Common myeloid progenitor, CD34-positive (primary cell): ENCODE measurements at regions not wholly inside any gene's neighbourhood (a gene's known extent, or its start where the extent isn't known, plus 50 kb on each side); places are given as distances from the start of the nearest gene placed in this dataset.

Experiments
- CTCF ChIA-PET: fragments of 350-600 bp; sonication (Branson Sonifier 250); formaldehyde crosslinking; loops from one replicate; lab custom pipeline; 2021; ENCODE audit warnings: antibody characterized with exemption; lab: Charles Lee
- POLR2A ChIA-PET: fragments of 350-600 bp; sonication (Branson Sonifier 250); formaldehyde crosslinking; loops from one replicate; lab custom pipeline; 2021; ENCODE audit warnings: antibody characterized with exemption; lab: Charles Lee
- DNase-seq, 3 donors: peaks; one replicate each; pipeline versions ENCODE4 v3.0.0 to v3.0.0-alpha.2; 2013
- H3K27ac ChIP-seq, 2 experiments: 1 replicate in 1 of 2; 2 replicates in 1 of 2; pipeline ENCODE4 v1.7.0; 2013; ENCODE audit warnings: inconsistent platforms in 2 of 2, low read length in 2 of 2, mild to moderate bottlenecking in 2 of 2, low read depth in 1 of 2, moderate library complexity in 1 of 2; ENCODE audit not compliant: severe bottlenecking in 2 of 2, insufficient read depth in 1 of 2, poor library complexity in 1 of 2
- H3K27me3 ChIP-seq, 5 experiments: replicated peaks in 2 of 5; 1 replicate in 3 of 5; 2 replicates in 2 of 5; pipeline versions ENCODE4 v1.6.1 to v1.7.0; 2013; ENCODE audit warnings: low read length in 4 of 5, mild to moderate bottlenecking in 2 of 5, moderate library complexity in 2 of 5, inconsistent platforms in 1 of 5; ENCODE audit not compliant: insufficient read depth in 5 of 5, control insufficient read depth in 4 of 5
- H3K36me3 ChIP-seq, 4 experiments: 1 replicate in 2 of 4; 2 replicates in 2 of 4; pipeline versions ENCODE4 v1.6.1 to v1.7.0; 2013; ENCODE audit warnings: low read length in 3 of 4, control low read depth in 1 of 4, mild to moderate bottlenecking in 1 of 4; ENCODE audit not compliant: control insufficient read depth in 4 of 4, insufficient read depth in 4 of 4
- H3K4me1 ChIP-seq, 4 experiments: 1 replicate in 3 of 4; 2 replicates in 1 of 4; pipeline versions ENCODE4 v1.6.1 to v1.7.1; 2013; ENCODE audit warnings: low read length in 3 of 4, mild to moderate bottlenecking in 3 of 4, control low read depth in 1 of 4, inconsistent platforms in 1 of 4, moderate library complexity in 1 of 4; ENCODE audit not compliant: control insufficient read depth in 4 of 4, insufficient read depth in 4 of 4; ENCODE audit errors: control extremely low read depth in 1 of 4
- H3K4me3 ChIP-seq, 7 experiments: 1 replicate in 4 of 7; 2 replicates in 3 of 7; pipeline versions ENCODE4 v1.5.1 to v1.7.0; 2013; ENCODE audit warnings: mild to moderate bottlenecking in 7 of 7, low read length in 6 of 7, moderate library complexity in 6 of 7, inconsistent platforms in 2 of 7, low read depth in 2 of 7, control low read depth in 1 of 7; ENCODE audit not compliant: insufficient read depth in 4 of 7, control insufficient read depth in 1 of 7; ENCODE audit errors: extremely low read depth in 1 of 7
- H3K9me3 ChIP-seq, 5 experiments: 1 replicate in 4 of 5; 2 replicates in 1 of 5; pipeline versions ENCODE4 v1.6.1 to v1.7.1; 2013; ENCODE audit warnings: low read length in 4 of 5, mild to moderate bottlenecking in 2 of 5, inconsistent platforms in 1 of 5, low read depth in 1 of 5, moderate library complexity in 1 of 5; ENCODE audit not compliant: control insufficient read depth in 4 of 5, insufficient read depth in 2 of 5; ENCODE audit errors: control extremely low read depth in 1 of 5
- WGBS: methylation state at CpG from one replicate; pipeline ENCODE4 v1.1.5; 2013; ENCODE audit not compliant: insufficient coverage; 5-methylcytosine and 5-hydroxymethylcytosine counted together

DNA sequence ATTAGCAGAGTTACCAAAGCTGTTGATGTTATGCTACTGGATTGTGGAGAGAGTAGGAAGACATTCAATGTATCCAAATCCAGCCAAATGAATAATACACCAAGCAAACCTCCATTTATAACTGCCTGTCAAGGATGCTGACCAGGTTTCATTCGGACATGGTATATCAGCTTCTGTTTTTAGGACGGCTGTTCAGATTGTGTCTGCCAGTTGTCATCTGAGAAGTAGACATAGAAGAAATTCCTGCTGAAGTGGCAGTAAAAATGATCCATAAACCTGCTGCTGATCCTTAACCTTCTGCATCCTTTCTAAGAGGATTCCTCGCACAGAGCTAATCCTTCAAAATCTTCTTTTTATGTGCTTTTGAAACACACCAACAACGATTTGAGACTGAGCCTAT lies 663.6 kb upstream of the PLXNA2 start:
- POLR2A ChIA-PET, result no interaction called here
- 100% methylated on average over 3 of the region's 4 CpGs for WGBS
- Histone ChIP-seq H3K27ac (no peak overlapping the region), H3K4me1 (no peaks in the 10 kb centered on the region), H3K9me3 (peaks cover 0 to 5% (median 0%) of the 10 kb centered on the region in 5 experiments), H3K27me3 (peaks cover 0 to 2% (median 0%) of the 10 kb centered on the region in 5 experiments), H3K36me3 (no peaks in the 10 kb centered on the region), H3K4me3 (no peak overlapping the region)
- CTCF ChIA-PET, result no interaction called here
- DNase-seq, result no peak

DNA sequence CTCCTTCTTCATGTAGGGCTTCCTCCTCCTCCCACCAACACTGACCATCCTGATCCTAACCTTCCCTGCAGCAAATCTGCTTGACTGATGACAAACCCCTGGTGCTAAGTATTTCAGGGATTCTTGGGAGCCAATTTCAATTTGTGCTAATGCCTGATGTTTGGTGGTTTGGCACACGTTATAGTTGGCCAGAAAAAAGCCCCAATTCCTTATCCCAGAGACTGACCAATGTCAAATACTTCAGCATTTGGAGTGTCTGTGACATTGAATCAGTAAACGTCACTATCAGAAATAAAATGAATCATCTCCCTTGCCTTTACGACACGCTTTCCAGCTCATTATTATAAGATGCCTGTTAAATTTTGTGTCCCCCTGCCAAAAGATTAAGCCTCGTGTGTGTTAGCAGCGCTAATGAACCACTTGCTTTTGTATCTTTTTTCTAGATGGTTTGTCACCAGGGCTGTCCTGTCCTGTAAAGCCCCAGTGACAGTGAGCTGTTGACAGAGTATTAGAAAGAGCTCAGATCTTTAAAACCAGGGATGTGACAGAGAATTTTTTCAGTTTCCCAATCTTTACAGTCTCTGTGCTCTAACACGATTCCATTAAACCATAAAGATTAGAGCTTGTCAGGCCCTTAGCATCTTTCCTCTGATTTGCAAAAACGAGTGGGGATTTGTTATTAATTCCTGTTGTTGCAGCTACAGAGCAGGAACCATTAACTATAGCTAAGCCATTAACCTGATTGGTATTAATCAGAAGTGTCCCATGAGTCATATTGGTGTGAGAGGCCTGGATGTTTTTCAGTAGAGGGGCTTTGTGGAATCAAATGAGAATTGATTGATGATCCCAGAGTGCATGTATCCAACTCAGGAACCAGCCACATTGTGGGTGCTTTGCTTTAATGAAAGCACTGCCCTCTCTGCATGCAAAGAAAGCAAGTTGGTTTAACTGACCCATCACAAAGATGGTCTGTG lies 665.1 kb upstream of the PLXNA2 start:
- no peaks in the 10 kb centered on the region for H3K4me1 ChIP-seq
- DNase-seq, result no peak
- H3K27ac ChIP-seq, result no peak overlapping the region
- peaks cover 0 to 11% (median 0%) of the 10 kb centered on the region in 5 experiments for H3K9me3 ChIP-seq
- POLR2A ChIA-PET, result no interaction called here
- H3K4me3 ChIP-seq, result no peak overlapping the region
- CTCF ChIA-PET, result interaction anchor here (0.8 kb wide), 1 partner anchor 22 kb away, joined by 3 read pairs; no protein-coding TSS in a partner anchor
- 84% methylated on average over 6 of the region's 8 CpGs for WGBS
- H3K27me3 ChIP-seq, result peaks cover 0 to 2% (median 0%) of the 10 kb centered on the region in 5 experiments
- H3K36me3 ChIP-seq, result no peaks in the 10 kb centered on the region

DNA sequence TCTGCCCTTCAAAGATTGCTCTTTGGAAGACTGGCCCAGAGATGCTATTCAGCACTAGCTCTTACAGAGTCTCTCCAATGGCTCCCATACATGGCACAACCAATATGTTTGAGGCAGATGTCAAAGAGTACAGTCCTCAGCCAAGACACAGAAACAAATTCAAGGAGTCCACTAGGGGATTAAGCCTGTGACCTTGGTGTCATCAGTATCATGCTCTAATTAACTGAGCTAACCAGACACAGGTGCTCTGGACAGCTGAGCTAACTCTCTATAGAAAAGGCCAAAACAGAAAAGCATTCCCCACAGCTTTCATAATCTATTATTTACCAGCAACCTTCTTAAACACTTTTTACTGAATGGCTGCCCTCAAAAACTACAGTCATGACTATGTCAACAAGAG lies 666.0 kb upstream of the PLXNA2 start:
- Histone ChIP-seq H3K27me3 (peaks cover 0 to 2% (median 0%) of the 10 kb centered on the region in 5 experiments), H3K4me1 (no peaks in the 10 kb centered on the region), H3K27ac (no peak overlapping the region), H3K9me3 (peaks cover 0 to 11% (median 0%) of the 10 kb centered on the region in 5 experiments), H3K4me3 (no peak overlapping the region), H3K36me3 (no peaks in the 10 kb centered on the region)
- DNase-seq, result no peak
- POLR2A ChIA-PET, result no interaction called here
- CTCF ChIA-PET, result interaction anchor here (0.6 kb wide), 1 partner anchor 175 kb away, joined by 3 read pairs; no protein-coding TSS in a partner anchor

DNA sequence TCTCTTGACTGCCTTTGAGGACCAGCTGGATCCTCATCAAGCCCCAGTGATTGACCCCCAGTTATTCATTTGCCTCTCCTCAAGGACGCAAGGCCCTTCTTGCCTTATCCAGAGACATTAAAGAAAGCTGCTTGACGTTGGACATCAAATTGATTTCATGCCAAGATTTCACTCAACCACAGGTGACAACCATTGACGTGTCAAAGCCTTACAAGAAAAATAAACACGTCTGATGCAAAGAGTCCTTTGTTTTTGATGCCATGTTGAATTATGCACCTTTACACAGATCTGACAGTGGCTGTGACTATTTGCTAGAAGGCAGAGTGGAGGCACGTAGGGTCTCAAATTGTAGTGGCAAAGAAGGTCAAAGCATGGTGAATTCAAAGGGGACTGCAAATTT lies 666.2 kb upstream of the CAMK1G start:
- POLR2A ChIA-PET, result no interaction called here

DNA sequence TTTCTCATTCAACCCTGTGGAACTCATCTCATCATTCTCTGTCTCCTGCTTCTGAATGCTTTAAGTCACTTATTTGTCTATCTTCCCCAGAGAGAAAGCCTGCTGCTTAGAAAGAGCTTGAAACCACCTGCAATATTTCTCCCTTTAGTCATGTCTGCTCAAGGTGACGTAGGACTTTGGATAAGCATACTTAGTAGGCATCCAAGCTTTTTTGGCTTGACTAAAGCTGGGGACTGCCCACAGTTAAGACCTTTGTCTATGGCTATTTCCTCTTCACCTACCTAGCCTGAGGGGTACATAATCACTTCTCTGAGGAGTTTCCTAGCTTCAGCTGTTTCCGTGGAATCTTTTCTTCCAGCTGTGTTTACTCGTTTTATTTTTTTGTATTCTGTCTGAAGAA lies 665.8 kb upstream of the CAMK1G start:
- Histone ChIP-seq H3K36me3 (no peaks in the 10 kb centered on the region), H3K27ac (no peak overlapping the region), H3K4me1 (no peaks in the 10 kb centered on the region), H3K4me3 (no peak overlapping the region), H3K9me3 (peaks cover 0 to 5% (median 0%) of the 10 kb centered on the region in 5 experiments), H3K27me3 (peaks cover 0 to 2% (median 0%) of the 10 kb centered on the region in 5 experiments)
- CTCF ChIA-PET, result no interaction called here
- no peak for DNase-seq
- 94% methylated on average over 1 of the region's 3 CpGs for WGBS
- POLR2A ChIA-PET, result no interaction called here

More for the DNA sequence above, 666.2 kb upstream of the CAMK1G start:
- H3K4me1 ChIP-seq, result no peaks in the 10 kb centered on the region
- peaks cover 0 to 10% (median 0%) of the 10 kb centered on the region in 5 experiments for H3K9me3 ChIP-seq
- WGBS, result 75% methylated on average over 5 of the region's 5 CpGs
- CTCF ChIA-PET, result interaction anchor here (1.4 kb wide), 1 partner anchor 124 kb away, joined by 4 read pairs; no protein-coding TSS in a partner anchor
- peaks cover 0 to 2% (median 0%) of the 10 kb centered on the region in 5 experiments for H3K27me3 ChIP-seq
- no peak overlapping the region for H3K27ac ChIP-seq
- no peak overlapping the region for H3K4me3 ChIP-seq
- H3K36me3 ChIP-seq, result no peaks in the 10 kb centered on the region
- no peak for DNase-seq

DNA sequence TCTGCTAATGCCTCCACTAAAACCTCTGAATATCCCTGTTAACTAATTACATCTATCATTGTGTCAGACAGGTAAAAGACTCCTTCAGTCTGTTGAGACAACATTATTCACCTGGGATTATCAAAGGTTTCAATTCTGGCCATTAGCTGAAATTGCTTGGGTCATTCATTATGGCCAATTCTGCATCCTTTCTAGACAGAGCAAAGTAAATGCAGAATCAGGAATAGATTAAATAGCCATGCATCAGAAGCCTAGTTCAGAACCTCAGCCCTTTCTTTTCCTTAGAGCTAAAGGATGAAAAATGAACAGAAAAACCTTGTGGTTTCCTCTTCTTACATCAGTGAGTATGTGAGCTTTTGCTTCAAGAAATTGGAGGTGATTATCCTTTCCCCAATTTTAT lies 665.4 kb upstream of the CAMK1G start:
- peaks cover 0 to 2% (median 0%) of the 10 kb centered on the region in 5 experiments for H3K9me3 ChIP-seq
- H3K36me3 ChIP-seq, result no peaks in the 10 kb centered on the region
- no peak overlapping the region for H3K27ac ChIP-seq
- H3K4me3 ChIP-seq, result no peak overlapping the region
- H3K4me1 ChIP-seq, result no peaks in the 10 kb centered on the region
- POLR2A ChIA-PET, result no interaction called here
- CTCF ChIA-PET, result no interaction called here
- no peak for DNase-seq
- peaks cover 0 to 2% (median 0%) of the 10 kb centered on the region in 5 experiments for H3K27me3 ChIP-seq

DNA sequence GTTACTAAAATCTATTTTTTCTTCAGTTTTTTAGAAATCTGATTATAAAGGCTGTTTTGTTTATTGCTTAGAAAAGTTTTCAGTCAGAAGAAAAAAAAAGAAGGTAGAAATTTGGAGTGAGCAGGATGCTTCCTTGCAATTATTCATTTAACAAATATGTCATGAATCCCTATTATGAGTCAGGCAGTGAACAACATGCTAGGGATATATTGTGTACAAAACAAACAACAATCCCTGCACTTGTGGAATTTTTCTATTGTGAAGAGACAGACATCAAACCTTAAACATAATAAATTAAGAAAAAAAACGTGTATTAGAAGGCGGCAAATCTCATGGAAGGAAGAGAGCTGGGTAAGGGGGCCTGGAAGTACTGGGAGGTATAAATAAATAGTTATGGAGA lies 664.1 kb upstream of the CAMK1G start:
- CTCF ChIA-PET, result no interaction called here
- DNase-seq, result no peak

More for the DNA sequence above, 664.1 kb upstream of the CAMK1G start:
- H3K36me3 ChIP-seq, result no peaks in the 10 kb centered on the region
- H3K27me3 ChIP-seq, result peaks cover 0 to 2% (median 0%) of the 10 kb centered on the region in 5 experiments
- WGBS, result 100% methylated on average over 1 of the region's 2 CpGs
- no peak overlapping the region for H3K27ac ChIP-seq
- POLR2A ChIA-PET, result interaction anchor here (1.0 kb wide), 1 partner anchor 151 kb away, joined by 3 read pairs; no protein-coding TSS in a partner anchor
- no peaks in the 10 kb centered on the region for H3K9me3 ChIP-seq
- peaks cover 0 to 8% (median 2%) of the 10 kb centered on the region in 4 experiments for H3K4me1 ChIP-seq
- H3K4me3 ChIP-seq, result no peak overlapping the region
